HG03175 (cell line): ENCODE measurements at regions not wholly inside any gene's neighbourhood (a gene's known extent, or its start where the extent isn't known, plus 50 kb on each side); places are given as distances from the start of the nearest gene placed in this dataset.
A peak's percentile ranks its signal among the peaks of the same experiment; 100 is the strongest.

Experiments used
- ATAC-seq: cut with Tn5 transposase; IDR thresholded peaks from one replicate; pipeline ENCODE4 v1.9.1; 2021; ENCODE audit warnings: mild to moderate bottlenecking, moderate library complexity; ENCODE audit not compliant: unreplicated experiment

DNA sequence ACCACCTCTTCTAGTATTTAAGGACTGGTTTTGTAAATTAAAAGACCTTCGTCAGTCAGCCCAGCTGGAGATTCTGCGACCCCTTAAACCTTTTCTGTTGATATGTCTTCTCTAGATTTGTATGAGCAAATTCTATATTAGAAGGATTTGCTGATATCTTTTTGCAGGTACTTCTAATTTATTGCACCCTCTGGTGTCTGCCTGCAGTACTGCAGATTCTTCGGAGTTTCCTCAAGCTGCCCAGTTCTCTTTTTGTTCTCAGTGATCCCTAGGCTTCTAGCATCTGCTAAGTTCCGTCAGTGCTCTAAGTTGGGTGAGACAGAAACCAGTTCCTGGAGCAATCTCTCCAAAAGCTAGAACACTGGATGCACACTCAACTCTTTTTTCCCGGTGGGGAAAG lies 545.2 kb downstream of the C4orf33 start:
- ATAC-seq, result peak; percentile 82

DNA sequence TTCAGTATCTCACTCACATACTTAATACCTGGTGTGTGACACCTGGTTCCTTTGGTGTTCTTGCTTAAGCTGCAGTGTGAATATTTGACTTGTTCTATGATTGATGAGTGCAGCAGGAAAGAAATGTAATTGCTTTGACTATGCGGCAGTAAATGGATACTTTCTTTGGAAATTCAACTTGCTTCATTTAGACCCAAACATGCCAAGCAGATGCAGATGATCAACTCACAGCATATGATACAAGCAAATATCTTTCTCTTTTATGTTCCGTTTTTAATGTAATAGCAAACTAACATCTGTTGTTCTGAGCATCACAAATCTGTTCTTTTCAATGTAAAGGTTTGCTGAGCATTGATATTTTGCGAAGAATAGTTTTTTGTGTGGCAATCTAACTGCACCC lies 549.5 kb downstream of the C4orf33 start:
- ATAC-seq, result no peak

DNA sequence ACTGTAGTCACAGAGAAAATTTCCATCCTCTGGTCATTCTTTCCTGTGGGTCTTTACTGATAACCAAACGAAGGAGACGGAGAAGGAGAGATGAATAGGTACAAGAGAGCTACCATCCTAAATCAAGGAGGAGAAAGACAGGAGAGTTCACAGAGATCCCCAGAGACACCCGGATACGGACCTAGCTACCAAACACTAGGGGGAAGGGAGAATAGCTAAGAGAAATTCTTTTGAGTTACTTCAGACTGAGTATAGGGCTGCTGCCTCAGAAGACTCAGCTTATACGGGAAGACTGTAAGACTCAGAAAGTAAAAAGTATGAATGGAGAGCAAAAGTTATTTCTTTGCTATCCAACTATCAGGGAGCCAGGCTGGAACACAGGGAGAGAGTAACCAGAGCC lies 572.1 kb downstream of the C4orf33 start:
- no peak for ATAC-seq

DNA sequence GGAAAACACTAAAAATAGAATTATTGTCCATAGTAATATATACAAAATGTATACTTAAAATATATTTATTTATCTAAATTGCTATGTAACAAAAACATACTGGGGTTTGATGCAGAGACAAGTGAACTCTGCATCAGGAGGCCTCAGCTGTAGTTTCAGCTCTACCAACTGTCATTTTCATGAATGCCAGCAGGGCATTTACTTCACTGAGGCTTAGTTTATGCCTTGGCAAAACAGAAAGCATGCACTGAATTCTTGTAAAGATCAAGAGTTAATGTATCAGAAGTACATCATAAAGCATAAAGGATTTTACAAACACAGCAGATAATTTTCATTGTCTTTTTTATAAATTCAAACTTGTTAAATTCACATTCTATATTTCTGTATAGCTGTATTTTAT lies 577.0 kb downstream of the C4orf33 start:
- ATAC-seq, result no peak

DNA sequence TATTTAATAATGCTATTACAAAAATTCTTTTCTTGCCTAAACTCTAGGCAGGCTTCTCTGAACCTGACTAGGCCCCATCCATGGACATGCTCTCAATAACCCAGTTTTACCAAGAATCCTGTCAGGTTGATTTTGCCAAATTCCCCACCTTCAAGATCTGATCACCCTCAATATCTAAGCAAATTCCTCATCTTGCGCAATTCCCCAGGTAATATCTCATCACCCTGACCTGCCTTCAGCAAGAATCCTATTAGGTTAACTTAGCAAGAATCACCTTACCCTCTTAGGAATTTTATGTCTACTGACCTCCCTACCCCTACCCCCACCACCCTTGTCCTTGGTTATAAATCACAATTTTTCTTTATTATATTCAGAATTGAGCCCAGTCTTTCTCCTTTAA lies 579.1 kb downstream of the C4orf33 start:
- ATAC-seq, result no peak

DNA sequence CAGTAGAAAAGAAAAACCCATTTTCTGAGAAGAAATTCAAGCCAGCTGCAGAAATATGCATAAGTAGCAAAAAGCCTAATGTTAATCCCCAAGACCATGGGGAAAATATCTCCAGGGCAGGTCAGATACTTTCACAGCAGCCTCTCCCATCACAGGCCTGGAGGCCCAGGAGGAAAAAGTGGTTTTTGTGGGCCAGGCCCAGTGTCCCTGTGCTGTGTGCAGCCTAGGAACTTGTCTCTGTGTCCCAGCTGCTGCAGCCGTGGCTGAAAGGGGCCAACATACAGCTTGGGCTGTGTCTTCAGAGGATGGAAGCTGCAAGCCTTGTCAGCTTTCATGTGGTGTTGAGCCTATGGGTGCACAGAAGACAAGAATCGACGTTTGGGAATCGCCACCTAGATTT lies 581.0 kb downstream of the C4orf33 start:
- ATAC-seq, result no peak

DNA sequence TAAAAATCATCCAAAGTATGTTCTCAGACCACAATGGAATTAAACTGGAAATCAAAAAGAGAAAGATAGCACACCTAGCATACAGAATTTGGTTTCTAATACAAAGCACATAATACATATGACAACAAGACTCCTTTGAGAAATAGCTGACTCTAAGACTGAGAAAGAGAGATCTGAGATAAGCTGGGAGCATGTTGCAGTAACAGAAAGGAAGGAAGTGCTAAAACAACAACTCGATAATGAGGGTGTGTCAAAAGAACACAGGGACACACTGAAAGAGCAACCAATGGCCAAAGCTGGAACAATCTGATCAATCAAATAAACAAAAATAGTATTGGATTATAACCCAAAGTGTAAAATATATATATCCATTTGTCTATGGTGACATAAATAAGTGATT lies 586.6 kb downstream of the C4orf33 start:
- ATAC-seq, result no peak

DNA sequence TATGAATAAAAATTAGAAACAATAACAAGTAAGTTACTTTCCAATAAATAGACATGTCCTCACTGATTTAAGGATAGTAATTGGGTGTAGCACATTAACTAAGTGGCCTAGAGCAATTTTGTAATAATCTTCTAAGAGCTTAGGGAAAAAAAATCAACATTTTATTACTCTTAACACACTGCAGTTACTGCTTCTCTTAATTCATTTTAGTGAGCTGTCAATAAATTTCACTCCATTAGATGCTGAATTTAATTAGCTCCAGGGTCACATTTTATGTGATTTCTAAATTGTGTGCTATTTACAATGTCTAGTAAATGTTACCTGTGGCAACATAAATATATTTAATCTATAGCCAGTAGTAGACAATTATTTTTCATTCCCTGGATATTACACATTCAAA lies 612.0 kb downstream of the C4orf33 start:
- ATAC-seq, result no peak

DNA sequence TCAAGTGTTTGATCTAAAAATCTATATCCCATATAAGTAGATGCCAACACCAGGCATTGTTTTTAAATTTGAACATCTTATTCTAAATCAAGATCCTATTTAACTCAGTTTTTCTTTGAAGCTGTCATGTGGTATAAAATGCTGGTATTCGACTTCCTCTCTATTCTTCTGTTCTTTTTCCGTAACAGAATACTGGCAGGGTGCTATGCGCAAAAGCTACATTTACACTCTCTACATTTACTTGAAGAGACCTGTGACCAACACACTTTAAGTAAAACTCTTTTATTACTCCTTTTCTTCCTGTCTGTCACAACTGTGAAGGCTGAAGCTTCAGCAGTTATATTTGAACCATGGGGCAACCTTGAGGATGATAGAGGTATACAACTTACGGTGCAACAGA lies 612.8 kb downstream of the C4orf33 start:
- ATAC-seq, result no peak

DNA sequence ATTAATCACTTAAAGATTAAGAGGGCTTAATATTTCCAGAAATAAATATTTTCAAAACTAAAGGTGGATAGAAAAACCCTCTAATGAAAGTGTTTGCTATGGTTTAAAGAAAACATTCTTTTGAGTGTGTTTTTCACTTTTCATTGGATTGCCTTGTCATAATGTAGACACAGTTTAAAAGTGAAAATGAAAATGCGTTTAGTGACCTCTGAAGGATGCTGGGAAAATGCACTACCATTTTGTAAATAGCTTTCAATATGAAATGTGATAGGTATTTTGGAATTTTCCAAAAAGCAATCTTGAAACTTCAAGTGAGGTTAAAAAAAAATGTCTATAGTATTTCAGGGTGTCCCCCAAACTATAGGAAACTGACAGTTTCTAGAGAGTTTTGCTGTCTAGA lies 642.2 kb downstream of the C4orf33 start:
- ATAC-seq, result no peak

DNA sequence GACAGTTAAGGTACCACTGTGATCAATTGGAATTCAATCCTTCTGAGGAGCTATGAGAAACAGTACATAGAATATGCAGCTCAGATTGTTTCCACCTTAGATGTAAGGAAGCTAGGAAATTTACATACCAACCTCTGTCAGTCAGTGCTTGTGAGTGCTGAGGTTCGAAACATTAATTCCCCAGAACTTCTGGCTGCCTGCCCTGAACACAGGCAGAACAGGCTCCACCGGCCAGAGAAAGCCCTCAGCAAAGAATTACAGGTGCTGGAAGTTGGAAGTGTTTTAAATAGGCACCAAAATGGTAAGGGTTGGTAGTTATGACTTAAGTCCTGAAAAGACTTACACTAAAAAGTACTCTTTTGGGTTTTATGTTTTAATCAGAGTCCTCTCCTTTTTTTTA lies 651.8 kb downstream of the C4orf33 start:
- ATAC-seq, result no peak

DNA sequence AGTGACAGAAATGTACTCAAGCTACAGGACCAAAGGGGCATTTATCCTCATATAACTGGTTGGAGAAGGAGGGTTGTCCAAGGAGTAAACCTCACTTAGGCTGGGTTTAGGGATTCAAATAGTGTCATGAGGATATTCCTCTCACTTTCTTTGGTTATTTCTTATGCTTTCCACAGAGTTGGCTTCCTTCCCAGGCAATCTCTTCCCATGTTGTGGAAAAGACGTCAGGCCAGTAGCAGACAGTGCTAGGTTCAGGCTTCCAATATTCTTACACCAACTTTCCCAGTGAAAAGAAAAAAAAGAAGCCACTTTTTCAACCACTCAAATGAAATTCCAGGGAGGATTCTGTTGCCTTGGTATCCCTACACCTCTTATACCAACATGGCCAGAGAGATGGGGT lies 653.0 kb downstream of the C4orf33 start:
- no peak for ATAC-seq

DNA sequence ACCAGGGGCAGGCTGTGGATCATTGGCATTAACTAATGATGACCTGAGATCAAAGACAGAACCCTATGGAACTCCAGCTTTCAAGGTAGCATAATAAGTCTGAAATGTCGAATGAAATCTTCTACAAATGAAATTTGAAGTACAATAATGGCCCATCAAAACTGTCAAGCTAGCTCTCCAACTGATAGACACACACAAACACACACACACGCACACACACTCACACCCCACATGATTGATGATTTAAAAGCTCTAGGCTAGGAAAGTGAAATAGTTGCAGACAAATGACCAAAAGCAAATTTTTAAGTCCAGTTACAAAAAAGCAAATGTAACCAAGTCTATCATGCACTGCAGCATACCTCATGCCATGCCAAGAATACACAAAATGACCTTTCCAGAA lies 655.7 kb downstream of the C4orf33 start:
- ATAC-seq, result no peak

DNA sequence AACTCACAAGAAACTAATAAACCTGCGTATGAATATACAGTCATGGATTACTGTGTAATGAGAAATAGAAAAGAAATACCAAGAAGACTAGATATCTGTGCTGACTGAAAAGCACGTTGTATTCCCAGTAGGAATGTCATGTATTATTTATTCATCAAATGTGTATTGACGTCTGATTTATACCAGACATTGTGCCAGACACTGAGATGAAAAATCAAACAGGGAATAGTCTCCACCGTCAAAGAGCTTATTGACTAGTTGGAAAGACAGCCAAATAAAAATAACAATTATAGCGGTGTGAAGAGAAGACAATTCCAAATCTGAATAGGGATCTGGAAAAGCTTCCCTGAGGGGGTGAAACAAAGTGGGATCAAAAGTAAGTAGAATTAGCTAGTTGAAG lies 687.6 kb downstream of the C4orf33 start:
- no peak for ATAC-seq

DNA sequence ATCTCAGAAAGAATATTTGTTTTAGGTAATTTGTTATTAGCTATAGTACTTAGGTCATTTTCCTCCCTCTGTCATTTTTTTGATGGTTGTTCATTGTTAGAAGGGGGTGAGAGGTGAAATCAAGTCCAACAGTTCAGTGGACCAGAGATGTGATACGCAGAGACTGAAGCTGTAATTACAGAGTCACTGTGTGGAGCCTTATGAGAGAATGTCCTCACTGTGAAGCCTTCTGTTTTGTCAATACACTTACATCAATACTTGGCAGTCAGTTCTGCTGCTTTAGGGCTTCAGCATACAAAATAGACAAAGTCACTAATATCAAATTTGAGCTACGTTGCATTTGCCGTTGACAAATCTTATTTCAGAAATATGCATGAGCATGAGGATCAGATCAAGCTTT lies 692.5 kb downstream of the C4orf33 start:
- ATAC-seq, result no peak

DNA sequence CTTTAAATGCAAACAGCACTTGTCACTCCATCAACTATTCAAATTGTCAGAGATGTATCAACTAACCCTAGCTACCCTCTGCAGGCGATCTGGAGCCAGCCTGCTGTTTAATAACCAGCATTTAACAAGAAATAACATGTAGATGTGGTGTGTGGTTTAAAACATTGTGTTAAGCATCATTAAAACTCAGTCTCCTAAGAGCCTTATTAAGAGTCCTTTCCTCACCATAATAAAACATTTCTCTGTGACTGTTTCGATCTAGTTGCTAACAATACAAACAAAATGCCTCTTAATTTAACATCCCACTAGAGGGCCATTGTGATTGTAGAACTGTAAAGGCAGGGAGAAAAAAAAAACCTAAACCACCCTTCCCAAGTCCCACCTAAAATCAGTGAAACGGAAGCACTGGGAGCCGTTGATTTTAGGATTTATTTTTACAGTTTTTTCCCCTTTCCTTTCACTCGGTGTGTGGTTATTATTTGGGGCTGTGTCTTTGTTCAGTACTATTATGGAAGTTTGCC lies 708.6 kb downstream of the C4orf33 start:
- no peak for ATAC-seq

DNA sequence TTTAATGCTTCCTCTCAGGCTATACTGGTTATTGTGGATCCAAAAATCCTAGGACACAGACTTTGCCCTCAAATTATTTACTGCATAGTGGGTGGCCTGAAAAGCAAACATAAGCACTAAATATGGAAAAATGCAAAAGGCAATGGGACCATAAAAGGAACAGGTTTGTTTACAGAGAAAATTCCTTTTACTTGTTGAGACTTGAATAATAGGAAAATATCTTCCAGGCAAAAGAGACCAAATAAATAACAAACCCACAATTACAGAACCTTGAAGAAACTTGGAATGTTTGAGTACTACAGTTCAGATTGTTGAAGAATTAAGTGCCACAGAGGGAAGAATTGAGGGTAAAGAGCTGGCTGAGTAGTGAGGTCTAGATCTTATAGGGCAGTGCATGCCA lies 711.0 kb downstream of the C4orf33 start:
- no peak for ATAC-seq

DNA sequence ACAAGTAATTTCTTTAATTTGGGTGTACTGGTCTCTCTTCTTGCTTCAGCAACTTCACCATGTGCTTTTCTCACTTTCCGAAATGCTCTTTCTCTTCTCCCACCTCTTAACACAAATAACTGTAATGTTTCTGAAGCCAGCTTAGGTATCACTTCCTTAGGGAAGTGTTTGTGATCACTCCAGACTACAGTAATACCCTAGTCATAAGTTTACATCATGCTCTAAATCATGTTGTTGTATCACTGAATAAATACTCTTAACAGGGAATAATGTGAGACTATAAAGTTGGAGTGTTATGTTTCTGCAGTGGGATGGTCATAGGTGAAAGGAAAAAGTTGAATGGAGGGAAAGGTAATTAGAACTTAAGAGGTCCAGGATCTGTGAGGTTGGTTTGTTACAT lies 712.3 kb downstream of the C4orf33 start:
- ATAC-seq, result no peak

DNA sequence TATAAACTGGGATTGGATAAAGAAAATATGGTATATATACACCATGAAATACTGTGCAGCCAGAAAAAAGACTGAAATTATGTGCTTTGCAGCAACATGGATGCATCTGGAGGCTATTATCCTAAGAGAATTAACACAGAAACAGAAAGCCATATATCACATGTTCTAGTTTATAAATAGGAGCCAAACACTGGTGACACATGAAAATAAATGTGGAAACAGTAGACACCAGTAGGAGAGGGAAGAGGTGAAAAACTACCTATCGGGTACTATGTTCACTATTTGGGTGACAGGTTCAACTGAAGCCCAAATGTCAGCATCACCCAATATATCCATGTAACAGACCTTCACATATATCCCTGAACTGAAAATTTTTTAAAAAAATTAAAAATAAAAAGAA lies 725.1 kb downstream of the C4orf33 start:
- ATAC-seq, result no peak

DNA sequence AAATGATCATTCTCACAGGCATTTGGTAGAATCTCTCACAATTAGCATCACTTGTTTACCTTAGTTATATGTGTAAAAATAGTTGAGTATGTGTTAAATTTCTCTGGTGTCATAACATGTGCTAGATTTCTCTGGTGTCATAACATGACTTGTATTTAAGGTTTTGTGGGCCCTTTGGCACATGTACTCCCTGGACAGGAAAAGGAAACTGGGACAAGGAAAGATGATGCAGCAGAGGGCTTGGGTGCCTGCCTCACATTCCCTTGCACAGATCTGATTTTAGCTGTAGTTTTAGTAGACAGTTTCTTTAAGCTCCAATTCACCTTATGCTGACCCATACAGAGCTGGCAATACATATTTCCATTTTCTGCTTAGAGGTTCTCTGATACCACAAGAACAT lies 726.0 kb downstream of the C4orf33 start:
- ATAC-seq, result no peak

DNA sequence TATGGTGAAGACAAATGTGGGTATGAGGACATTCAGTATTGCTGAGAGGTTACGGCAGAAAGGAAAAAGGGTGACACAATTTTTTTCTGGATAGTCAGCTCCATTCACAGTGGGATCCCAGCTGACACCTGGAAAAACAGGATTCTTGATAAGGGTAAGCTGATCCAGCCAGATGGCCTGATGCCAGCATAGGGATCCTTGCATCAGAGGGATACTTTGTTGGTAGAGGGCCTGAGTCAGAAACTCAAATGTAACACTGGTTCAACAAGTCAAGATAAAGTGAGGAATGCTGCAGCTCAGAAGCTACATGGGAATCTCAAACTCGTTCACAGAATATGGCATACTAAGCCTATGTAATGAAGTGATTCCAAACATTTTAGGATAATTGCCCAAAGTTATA lies 726.7 kb downstream of the C4orf33 start:
- ATAC-seq, result no peak

DNA sequence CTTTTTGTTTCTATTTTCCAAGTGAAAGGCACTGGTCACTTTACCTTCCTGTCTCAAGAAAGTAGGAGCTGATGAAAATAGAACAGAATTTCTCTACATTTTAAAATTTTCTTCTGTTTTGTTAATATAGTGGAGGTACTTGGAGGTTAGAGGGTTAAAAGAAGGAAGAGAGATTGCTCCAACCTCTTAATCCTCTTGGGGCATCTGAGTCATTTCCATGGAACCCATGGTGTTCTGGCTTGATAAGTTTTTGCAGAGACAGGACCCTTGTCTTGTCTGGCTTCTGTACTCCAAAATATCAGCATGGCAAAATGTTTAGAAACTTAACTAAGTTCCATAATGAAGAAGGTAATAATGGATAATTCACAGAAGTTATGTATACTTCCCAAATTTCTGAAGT lies 727.2 kb downstream of the C4orf33 start:
- ATAC-seq, result no peak

DNA sequence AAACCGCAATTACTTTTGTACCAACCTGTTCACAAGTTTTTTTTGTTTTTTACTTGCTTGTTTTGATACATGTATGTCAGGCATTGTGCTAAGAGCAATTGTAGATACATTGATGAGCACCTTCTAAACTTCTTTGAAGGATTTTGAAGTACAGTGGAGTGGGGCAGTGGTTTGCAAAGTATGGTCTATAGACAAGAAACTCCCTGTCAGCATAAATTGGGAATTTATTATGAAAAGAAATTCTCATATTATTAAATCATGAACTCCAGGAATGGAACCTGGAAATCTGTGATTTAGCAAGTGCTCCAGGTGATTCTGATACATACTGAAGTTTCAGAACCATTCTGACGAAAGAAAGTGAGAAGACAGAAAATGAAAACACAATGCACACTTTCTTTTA lies 733.4 kb downstream of the C4orf33 start:
- ATAC-seq, result no peak

DNA sequence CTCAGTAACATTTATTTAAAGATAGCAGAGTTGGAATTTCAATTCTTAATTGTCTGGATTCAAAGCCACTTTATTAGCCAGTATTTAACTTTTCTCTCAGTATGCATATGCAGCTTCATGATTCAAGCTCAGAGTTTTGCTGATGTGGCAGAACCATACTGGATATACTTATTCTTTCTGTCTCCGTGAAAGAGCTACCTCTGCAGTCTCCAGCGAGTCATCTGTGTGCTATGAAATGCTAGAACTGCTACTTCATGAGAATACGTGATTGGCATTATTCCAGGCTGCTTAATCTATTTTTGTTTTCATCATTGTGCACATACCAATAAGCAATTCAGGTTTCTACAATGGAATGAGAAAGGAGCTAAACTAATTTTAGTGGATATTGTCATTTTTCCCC lies 743.7 kb downstream of the C4orf33 start:
- no peak for ATAC-seq
